ENCODE measurements at regions not wholly inside any gene's neighbourhood (a gene's known extent, or its start where the extent isn't known, plus 50 kb on each side); places are given as distances from the start of the nearest gene placed in this dataset.
"Not testable (repeated sequence)": the region's sequence is repeated elsewhere in the genome, so short reads cannot be mapped to it uniquely, and the experiment has no call there.

DNA sequence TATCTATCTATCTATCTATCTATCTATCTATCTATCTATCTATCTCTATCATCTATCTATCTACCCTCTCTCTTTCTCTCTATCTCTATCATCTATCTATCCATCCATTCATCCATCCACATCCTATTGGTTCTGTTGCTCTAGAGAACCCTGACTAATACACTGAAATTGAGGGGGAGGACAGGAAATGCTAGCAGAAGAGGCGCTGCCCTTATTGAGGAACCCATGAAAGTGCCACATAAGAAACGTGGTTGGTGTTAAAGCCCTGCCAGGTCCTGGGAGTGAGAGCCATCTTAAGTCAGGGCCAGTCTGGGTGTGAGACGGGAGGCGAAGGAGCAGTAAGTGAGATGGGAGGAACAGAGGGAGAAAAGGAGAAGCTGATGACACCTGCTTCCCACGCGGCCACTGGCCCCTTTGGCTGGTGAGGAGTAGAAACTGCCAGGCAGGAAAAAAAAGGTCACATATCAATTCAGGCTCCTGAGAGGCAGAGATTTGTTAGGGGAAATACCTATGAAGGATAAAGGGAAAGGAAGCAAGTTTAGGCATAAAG, 87.9 kb upstream of the PLET1 start:
- WGBS (ENCODE audit: low lambda C conversion rate, missing lambda C conversion rate) = 93% methylated on average over 6 of the region's 6 CpGs
- H2AFZ ChIP-seq = no peak overlapping the region
- H3K27me3 ChIP-seq = no peaks in the 10 kb centered on the region
- H3K4me2 ChIP-seq = no peak overlapping the region
- H3K36me3 ChIP-seq (replicated peaks; ENCODE audit: insufficient read depth, low read depth) = no peaks in the 10 kb centered on the region
- no peaks in the 10 kb centered on the region for H3K4me1 ChIP-seq (ENCODE audit: insufficient read depth)
- no peak overlapping the region for H3K4me3 ChIP-seq
- no peaks in the 10 kb centered on the region for H3K9me3 ChIP-seq (ENCODE audit: low read depth)
- H3K9me2 ChIP-seq (replicated peaks; ENCODE audit: insufficient read depth) = no peaks in the 10 kb centered on the region
- no peak overlapping the region for H3K27ac ChIP-seq
- no peak for TF ChIP-seq EZH2phosphoT487 (IDR thresholded peaks at IDR 0.05; ENCODE audit: low read depth, severe bottlenecking, unreplicated experiment)
- no peak for TF ChIP-seq CTCF (IDR thresholded peaks at IDR 0.05; ENCODE audit: poor library complexity)
- no peak for TF ChIP-seq EZH2 (IDR thresholded peaks at IDR 0.05; ENCODE audit: borderline replicate concordance)
- no peak for DNase-seq (ENCODE audit: low spot score)
- H3K79me2 ChIP-seq = no peaks in the 10 kb centered on the region
- no peaks in the 10 kb centered on the region for H4K20me1 ChIP-seq (ENCODE audit: insufficient read depth, poor library complexity, severe bottlenecking)

- 98% methylated on average over 3 of the region's 3 CpGs for WGBS (ENCODE audit: low lambda C conversion rate, missing lambda C conversion rate)
- not testable (repeated sequence) for H3K4me2 ChIP-seq
Measured at GRCh38 chr11:112351423-112351822, 90.8 kb upstream of the PLET1 start.

DNA sequence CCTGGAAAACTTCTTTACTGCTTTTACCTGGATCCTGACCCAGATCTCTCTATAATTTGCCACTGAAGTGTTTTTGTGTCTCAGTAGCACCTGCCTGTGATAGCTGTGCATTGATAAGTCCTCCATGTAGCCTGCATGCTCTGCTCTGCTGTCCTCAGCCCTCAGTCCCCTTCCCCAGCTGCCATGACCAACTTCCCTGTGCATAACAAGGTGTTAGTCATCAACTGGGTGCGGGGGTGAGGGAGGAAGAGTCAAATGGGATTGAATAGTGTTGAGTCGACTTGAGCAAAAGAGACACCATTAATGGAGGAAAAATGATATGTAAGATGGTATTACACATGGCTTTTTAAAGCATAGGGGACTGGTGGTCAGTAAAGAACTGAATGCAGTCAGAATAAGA, 92.2 kb upstream of the PLET1 start:
- H3K36me3 ChIP-seq (replicated peaks; ENCODE audit: insufficient read depth, low read depth) = no peaks in the 10 kb centered on the region
- no peak overlapping the region for H3K4me2 ChIP-seq
- H3K27ac ChIP-seq = no peak overlapping the region
- TF ChIP-seq EZH2phosphoT487 (IDR thresholded peaks at IDR 0.05; ENCODE audit: low read depth, severe bottlenecking, unreplicated experiment) (no peak), CTCF (IDR thresholded peaks at IDR 0.05; ENCODE audit: poor library complexity) (no peak), EZH2 (IDR thresholded peaks at IDR 0.05; ENCODE audit: borderline replicate concordance) (no peak)
- no peaks in the 10 kb centered on the region for H3K4me1 ChIP-seq (ENCODE audit: insufficient read depth)
- H3K9me3 ChIP-seq (ENCODE audit: low read depth) = no peaks in the 10 kb centered on the region
- H2AFZ ChIP-seq = no peak overlapping the region
- no peaks in the 10 kb centered on the region for H3K27me3 ChIP-seq
- H3K9me2 ChIP-seq (replicated peaks; ENCODE audit: insufficient read depth) = no peaks in the 10 kb centered on the region
- no peaks in the 10 kb centered on the region for H3K79me2 ChIP-seq
- no peaks in the 10 kb centered on the region for H4K20me1 ChIP-seq (ENCODE audit: insufficient read depth, poor library complexity, severe bottlenecking)
- no peak for DNase-seq (ENCODE audit: low spot score)
- H3K4me3 ChIP-seq = no peak overlapping the region
- 81% methylated on average over 2 of the region's 2 CpGs for WGBS (ENCODE audit: low lambda C conversion rate, missing lambda C conversion rate)

More at GRCh38 chr11:112351423-112351822, 90.8 kb upstream of the PLET1 start:
- H3K9me2 ChIP-seq (replicated peaks; ENCODE audit: insufficient read depth); H3K27me3 ChIP-seq; H3K36me3 ChIP-seq (replicated peaks; ENCODE audit: insufficient read depth, low read depth); H3K4me3 ChIP-seq; H3K79me2 ChIP-seq; DNase-seq (ENCODE audit: low spot score); H3K4me1 ChIP-seq (ENCODE audit: insufficient read depth); H4K20me1 ChIP-seq (ENCODE audit: insufficient read depth, poor library complexity, severe bottlenecking); H3K27ac ChIP-seq; H3K9me3 ChIP-seq (ENCODE audit: low read depth); H2AFZ ChIP-seq: not testable (repeated sequence)

DNA sequence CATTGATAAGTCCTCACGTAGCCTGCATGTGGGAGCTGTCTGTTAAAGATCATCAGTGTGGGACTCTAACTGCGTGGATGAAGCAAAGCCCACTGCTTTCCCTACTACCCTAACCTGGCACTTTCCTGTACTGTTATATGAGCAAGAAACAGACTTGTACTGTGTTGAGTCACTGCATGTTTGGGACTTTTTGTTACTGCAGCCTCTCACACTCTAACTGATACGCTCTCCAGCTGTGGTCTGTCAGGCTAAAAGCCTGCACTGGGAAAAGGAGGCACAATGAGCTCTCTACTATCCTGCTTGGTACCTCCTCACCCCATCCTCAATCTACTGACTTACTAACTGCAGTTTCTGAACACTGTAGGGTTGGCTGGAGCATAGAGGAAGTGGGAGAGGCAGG, 93.7 kb upstream of the PLET1 start:
- Histone ChIP-seq H3K4me1 (ENCODE audit: insufficient read depth) (no peaks in the 10 kb centered on the region), H3K4me3 (no peak overlapping the region), H3K9me2 (replicated peaks; ENCODE audit: insufficient read depth) (no peaks in the 10 kb centered on the region), H4K20me1 (ENCODE audit: insufficient read depth, poor library complexity, severe bottlenecking) (no peaks in the 10 kb centered on the region), H3K4me2 (no peak overlapping the region), H3K36me3 (replicated peaks; ENCODE audit: insufficient read depth, low read depth) (no peaks in the 10 kb centered on the region), H3K79me2 (no peaks in the 10 kb centered on the region), H3K27ac (no peak overlapping the region), H2AFZ (no peak overlapping the region), H3K9me3 (ENCODE audit: low read depth) (no peaks in the 10 kb centered on the region), H3K27me3 (no peaks in the 10 kb centered on the region)
- DNase-seq (ENCODE audit: low spot score) = no peak
- no peak for TF ChIP-seq EZH2phosphoT487 (IDR thresholded peaks at IDR 0.05; ENCODE audit: low read depth, severe bottlenecking, unreplicated experiment)
- no peak for TF ChIP-seq EZH2 (IDR thresholded peaks at IDR 0.05; ENCODE audit: borderline replicate concordance)
- TF ChIP-seq CTCF (IDR thresholded peaks at IDR 0.05; ENCODE audit: poor library complexity) = no peak
- WGBS (ENCODE audit: low lambda C conversion rate, missing lambda C conversion rate) = 95% methylated on average over 3 of the region's 3 CpGs

Measured in hepatocyte (in vitro differentiated cells).